Testis (tissue), 2 donors: ENCODE measurements at regions not wholly inside any gene's neighbourhood (a gene's known extent, or its start where the extent isn't known, plus 50 kb on each side); places are given as distances from the start of the nearest gene placed in this dataset.

Source experiments
- DNase-seq: peaks from one replicate; pipeline ENCODE4 v3.0.0-alpha.2; 2019
- H3K27ac ChIP-seq, 2 donors: fragments of 200-600 bp; sonication (generic); one replicate each; pipeline ENCODE4 v1.5.1; 2019
- H3K27me3 ChIP-seq: fragments of 200-600 bp; sonication (generic); one replicate; pipeline ENCODE4 v1.5.1; 2019
- H3K36me3 ChIP-seq: fragments of 200-600 bp; sonication (generic); one replicate; pipeline ENCODE4 v1.5.1; 2017; ENCODE audit warnings: low read depth; ENCODE audit errors: missing control alignments
- H3K4me1 ChIP-seq: fragments of 200-600 bp; sonication (generic); one replicate; pipeline ENCODE4 v1.5.1; 2019
- H3K4me3 ChIP-seq, 2 donors: fragments of 200-600 bp; sonication (generic); one replicate each; pipeline ENCODE4 v1.5.1; 2017 to 2019
- H3K9me3 ChIP-seq: fragments of 200-600 bp; sonication (generic); one replicate; pipeline ENCODE4 v1.5.1; 2017
- POLR2A ChIP-seq: fragments of 450-650 bp; IDR thresholded peaks from one replicate; pipeline ENCODE4 v1.6.1; 2017; ENCODE audit warnings: antibody characterized with exemption, mild to moderate bottlenecking, moderate library complexity
- WGBS, 2 donors: methylation state at CpG; one replicate each; pipeline ENCODE4 v1.1.5; 2018; 5-methylcytosine and 5-hydroxymethylcytosine counted together
- intact Hi-C: fragments of 100-400 bp; cut with DNase I; formaldehyde crosslinking; loops from one replicate; pipeline ENCODE4 v1.15.1; 2023; ENCODE audit warnings: low total_unique reads
- TF ChIP-seq, protein P1 (sequence below), 3 experiments: fragments of 450-650 bp in 2 of 3; fragments of 200-600 bp in 1 of 3; sonication (generic) in 1 of 3; IDR thresholded peaks; one replicate each; pipeline ENCODE4 v1.5.1; 2016 to 2019; ENCODE audit warnings: antibody characterized with exemption in 3 of 3, mild to moderate bottlenecking in 2 of 3, moderate library complexity in 1 of 3

DNA sequence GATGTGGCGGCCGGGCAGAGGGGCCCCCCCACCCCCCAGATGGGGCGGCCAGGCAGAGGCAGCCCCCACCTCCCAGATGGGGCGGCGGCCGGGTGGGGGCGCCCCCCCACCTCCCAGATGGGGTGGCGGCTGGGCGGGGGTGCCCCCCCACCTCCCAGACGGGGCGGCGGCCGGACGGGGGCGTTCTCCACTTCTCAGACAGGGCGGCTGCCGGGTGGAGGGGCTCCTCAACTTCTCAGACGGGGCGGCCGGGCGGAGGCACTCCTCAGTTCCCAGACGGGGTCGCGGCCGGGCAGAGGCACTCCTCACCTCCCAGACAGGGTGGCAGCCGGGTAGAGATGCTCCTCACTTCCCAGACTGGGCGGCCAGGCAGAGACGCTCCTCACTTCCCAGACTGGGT is 469.8 kb downstream of the PCNX1 start:
- Histone ChIP-seq H3K36me3 (no peaks in the 10 kb centered on the region), H3K27me3 (no peaks in the 10 kb centered on the region), H3K4me3 (no peak overlapping the region), H3K4me1 (peaks cover 8% of the 10 kb centered on the region), H3K27ac (no peak overlapping the region), H3K9me3 (no peaks in the 10 kb centered on the region)
- TF ChIP-seq POLR2A, result no peak
- TF ChIP-seq, protein P1, sequence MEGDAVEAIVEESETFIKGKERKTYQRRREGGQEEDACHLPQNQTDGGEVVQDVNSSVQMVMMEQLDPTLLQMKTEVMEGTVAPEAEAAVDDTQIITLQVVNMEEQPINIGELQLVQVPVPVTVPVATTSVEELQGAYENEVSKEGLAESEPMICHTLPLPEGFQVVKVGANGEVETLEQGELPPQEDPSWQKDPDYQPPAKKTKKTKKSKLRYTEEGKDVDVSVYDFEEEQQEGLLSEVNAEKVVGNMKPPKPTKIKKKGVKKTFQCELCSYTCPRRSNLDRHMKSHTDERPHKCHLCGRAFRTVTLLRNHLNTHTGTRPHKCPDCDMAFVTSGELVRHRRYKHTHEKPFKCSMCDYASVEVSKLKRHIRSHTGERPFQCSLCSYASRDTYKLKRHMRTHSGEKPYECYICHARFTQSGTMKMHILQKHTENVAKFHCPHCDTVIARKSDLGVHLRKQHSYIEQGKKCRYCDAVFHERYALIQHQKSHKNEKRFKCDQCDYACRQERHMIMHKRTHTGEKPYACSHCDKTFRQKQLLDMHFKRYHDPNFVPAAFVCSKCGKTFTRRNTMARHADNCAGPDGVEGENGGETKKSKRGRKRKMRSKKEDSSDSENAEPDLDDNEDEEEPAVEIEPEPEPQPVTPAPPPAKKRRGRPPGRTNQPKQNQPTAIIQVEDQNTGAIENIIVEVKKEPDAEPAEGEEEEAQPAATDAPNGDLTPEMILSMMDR (IDR thresholded peaks at IDR 0.05), result no peak
- intact Hi-C loops, result no loop called here
- no peak for DNase-seq
- 91 to 95% methylated on average over 3 to 11 of the region's 28 CpGs for WGBS, 2 donors

DNA sequence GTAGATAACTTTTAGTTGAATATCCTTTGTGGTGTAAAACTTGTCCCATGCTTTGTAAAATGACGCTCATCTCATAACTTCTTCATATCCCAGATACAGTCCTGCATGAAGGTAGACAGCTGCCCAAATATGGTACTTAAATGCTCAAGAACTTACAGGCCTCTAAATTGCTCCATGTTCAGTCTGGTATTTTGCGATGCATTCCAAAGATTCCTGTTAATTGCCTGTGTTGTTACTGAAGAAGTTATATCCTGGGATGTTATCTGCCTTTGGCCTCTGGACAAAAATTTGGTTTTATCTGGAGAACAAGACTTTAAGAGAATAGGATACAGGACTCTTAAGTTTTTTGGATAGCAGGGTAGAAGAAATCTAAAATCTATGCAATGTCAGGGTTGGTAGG is 473.0 kb downstream of the PCNX1 start:
- Histone ChIP-seq H3K4me3 (no peak overlapping the region), H3K27ac (no peak overlapping the region), H3K4me1 (peaks cover 14% of the 10 kb centered on the region), H3K36me3 (no peaks in the 10 kb centered on the region), H3K27me3 (no peaks in the 10 kb centered on the region), H3K9me3 (no peaks in the 10 kb centered on the region)
- TF ChIP-seq, protein P1 (IDR thresholded peaks at IDR 0.05), result no peak
- no peak for TF ChIP-seq POLR2A
- WGBS, 2 donors, result 54 to 67% methylated on average over 2 of the region's 2 CpGs
- no peak for DNase-seq
- intact Hi-C loops, result no loop called here

DNA sequence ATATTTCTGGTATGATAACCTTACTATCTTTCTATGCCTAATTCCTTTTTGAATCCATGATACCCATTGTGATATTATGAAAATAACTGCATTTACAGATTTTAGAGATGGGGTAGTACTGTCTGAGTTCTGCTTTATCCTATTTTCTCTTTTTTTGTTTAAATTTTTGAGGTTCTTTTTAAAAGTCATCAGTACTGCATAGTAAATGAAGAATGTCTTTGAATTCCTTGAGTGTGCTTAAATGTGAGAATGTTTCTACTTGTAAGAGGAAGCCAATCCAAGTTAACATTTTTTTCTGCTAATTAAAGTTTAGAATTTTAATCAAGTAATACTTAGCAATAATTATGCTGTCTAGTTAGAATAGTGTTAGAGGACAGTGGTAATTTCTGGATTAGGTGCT is 474.6 kb downstream of the PCNX1 start:
- intact Hi-C loops, result no loop called here
- H3K4me1 ChIP-seq, result peaks cover 15% of the 10 kb centered on the region
- no peaks in the 10 kb centered on the region for H3K9me3 ChIP-seq
- no peak overlapping the region for H3K4me3 ChIP-seq
- no peak for DNase-seq
- H3K27me3 ChIP-seq, result no peaks in the 10 kb centered on the region
- TF ChIP-seq POLR2A, result no peak
- TF ChIP-seq, protein P1 (IDR thresholded peaks at IDR 0.05), result no peak
- no peak overlapping the region for H3K27ac ChIP-seq
- H3K36me3 ChIP-seq, result no peaks in the 10 kb centered on the region

DNA sequence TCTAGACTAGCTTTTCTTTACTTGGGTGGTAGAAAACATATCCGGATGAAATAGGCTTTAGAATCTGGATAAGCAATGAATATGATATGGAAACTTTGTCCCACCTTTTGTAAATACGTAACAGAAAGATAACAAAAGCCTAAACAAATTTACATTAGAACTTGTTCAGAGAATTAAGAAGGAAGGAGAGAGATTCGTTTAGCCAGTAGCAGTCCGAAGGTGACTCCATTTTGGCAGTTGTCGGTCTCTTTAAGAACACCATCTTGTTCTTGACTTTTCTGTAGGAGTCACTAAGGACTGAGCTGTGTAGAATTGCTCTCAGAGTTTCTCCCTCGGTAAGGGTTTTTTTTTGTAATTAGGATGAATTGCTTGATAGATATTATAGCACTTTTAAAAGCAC is 475.1 kb downstream of the PCNX1 start:
- no peak overlapping the region for H3K27ac ChIP-seq
- no peaks in the 10 kb centered on the region for H3K9me3 ChIP-seq
- no peaks in the 10 kb centered on the region for H3K27me3 ChIP-seq
- WGBS, 2 donors, result 86 to 88% methylated on average over 6 of the region's 6 CpGs
- H3K4me3 ChIP-seq, result no peak overlapping the region
- intact Hi-C loops, result no loop called here
- H3K4me1 ChIP-seq, result peaks cover 15% of the 10 kb centered on the region
- no peak for DNase-seq
- TF ChIP-seq, protein P1 (IDR thresholded peaks at IDR 0.05), result no peak
- TF ChIP-seq POLR2A, result no peak
- H3K36me3 ChIP-seq, result no peaks in the 10 kb centered on the region

DNA sequence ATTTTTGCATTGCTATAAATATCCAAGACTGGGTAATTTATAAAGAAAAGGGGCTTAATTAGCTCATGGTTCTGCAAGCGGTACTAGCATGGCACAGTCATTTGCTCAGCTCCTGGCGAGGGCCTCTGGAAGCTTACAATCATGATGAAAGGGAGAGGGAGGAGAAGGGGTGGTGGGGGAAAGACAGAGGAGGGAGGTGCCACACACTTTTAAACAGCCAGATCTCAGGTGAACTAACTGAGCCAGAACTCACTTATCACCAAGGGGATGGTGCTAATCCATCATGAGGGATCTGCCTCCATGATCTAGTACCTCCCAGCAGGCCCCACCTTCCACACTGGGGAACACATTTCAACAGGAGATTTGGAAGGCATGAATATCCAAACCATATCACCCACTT is 476.3 kb downstream of the PCNX1 start:
- DNase-seq, result no peak
- Histone ChIP-seq H3K9me3 (no peaks in the 10 kb centered on the region), H3K27ac (no peak overlapping the region), H3K4me3 (no peak overlapping the region), H3K36me3 (no peaks in the 10 kb centered on the region), H3K4me1 (peaks cover 15% of the 10 kb centered on the region), H3K27me3 (no peaks in the 10 kb centered on the region)
- TF ChIP-seq POLR2A, result no peak
- TF ChIP-seq, protein P1 (IDR thresholded peaks at IDR 0.05), result no peak
- WGBS, 2 donors, result 92 to 93% methylated on average over 2 of the region's 2 CpGs
- intact Hi-C loops, result no loop called here
